SK-N-MC (cell line): ENCODE measurements at regions not wholly inside any gene's neighbourhood (a gene's known extent, or its start where the extent isn't known, plus 50 kb on each side); places are given as distances from the start of the nearest gene placed in this dataset.

ENCODE experiments used
- EZH2 ChIP-seq: fragments of 200-600 bp; sonication (generic); IDR thresholded peaks from one replicate; pipeline ENCODE4 v1.6.1; 2017; ENCODE audit warnings: antibody characterized with exemption
- FOXP2 ChIP-seq: optimal IDR thresholded peaks from 2 replicates; pipeline ENCODE3; 2011; ENCODE audit warnings: mild to moderate bottlenecking, moderate library complexity; ENCODE audit not compliant: insufficient read depth; ENCODE audit errors: extremely low read length, control extremely low read depth

DNA sequence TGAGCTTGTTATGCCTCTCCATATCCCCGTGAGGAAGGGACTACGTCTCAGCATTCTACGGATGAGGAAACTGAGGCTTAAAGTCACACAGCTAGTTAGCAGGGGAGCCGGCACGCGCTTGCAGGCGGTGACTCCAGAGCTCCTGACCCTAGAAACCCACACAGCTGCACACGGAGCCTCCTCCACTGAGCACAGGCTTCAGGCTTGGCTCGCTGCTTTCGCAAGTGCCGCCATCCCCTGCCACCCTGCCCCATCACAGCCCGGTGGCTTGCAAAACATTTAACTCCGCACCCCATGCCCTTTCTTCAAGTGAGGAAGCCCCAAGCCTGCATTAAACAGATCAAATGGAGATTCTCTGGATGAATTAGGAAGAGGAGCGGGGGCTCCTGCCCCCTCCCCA, 138.3 kb downstream of the HSD17B3 start:
- TF ChIP-seq EZH2 = no peak
- no peak for TF ChIP-seq FOXP2
